DMS 273 treated with DMSO at 0.1 percent for 48 hours (cell line): ENCODE measurements at regions not wholly inside any gene's neighbourhood (a gene's known extent, or its start where the extent isn't known, plus 50 kb on each side); places are given as distances from the start of the nearest gene placed in this dataset.

Source experiments
- DNase-seq: peaks from one replicate; lab custom pipeline; 2025; lab: John Stamatoyannopoulos, UW

- no peak for DNase-seq
Measured at GRCh38 chr13:50319635-50320255, 304.5 kb downstream of the KCNRG start.

DNA sequence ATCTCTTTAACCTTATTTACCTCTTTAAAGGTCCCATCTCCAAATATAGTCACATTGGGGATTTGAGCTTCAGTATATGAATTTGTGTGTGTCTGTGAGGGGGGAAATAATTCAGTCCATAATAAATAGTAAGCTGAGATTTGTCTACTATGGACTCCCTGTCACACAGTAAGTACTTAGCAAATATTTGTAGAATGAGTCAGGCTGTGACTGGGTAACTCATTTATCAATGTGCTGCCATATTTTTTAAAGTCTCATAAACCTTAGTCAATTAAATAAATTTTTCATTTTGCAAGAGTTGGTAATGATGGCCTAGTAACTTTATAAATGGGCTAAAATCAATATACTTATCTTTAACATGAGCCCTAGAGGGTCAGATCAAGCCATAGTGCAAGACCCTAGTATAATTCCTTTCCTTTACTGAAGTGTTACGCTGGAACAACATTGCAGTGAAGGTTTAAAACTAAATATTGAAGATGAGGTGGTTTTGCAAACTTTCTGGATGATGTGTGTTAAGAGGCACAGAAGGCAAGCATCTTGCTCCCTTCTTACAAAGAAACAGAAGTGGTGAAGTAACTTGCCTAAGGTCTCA, 305.1 kb downstream of the KCNRG start:
- no peak for DNase-seq

- no peak for DNase-seq
Measured at GRCh38 chr13:50322006-50322405, 306.8 kb downstream of the KCNRG start.

DNA sequence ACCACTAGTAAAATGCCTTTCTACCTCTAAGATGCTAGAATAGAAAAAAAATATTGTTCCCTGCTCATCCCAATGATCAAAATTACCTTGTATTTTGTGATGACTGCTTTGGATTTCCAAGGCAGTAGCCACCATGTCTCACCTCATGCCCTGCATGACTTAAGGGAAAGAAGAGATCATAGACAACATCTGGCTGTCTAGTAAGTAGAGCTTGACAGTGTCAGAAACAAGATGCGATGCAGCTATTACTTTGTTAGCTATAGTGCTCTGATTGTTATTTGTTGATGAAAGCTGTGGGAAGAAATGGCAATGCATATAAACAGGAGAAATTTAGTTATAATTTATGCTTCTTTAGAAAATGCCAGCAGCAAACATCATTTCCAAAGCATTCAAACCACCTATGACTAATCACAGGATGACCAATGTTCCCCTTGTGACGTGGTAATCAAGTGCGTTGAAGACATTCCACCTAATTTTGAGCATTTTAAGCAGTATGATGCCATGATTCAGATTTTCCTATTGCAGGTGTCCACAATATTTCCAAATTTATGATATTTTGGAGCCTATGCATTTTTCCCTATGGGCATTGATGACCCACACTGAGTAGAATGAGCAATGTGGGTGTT, 308.3 kb downstream of the KCNRG start:
- no peak for DNase-seq

GRCh38 chr13:50326271-50326670, 311.0 kb downstream of the KCNRG start:
- no peak for DNase-seq

DNA sequence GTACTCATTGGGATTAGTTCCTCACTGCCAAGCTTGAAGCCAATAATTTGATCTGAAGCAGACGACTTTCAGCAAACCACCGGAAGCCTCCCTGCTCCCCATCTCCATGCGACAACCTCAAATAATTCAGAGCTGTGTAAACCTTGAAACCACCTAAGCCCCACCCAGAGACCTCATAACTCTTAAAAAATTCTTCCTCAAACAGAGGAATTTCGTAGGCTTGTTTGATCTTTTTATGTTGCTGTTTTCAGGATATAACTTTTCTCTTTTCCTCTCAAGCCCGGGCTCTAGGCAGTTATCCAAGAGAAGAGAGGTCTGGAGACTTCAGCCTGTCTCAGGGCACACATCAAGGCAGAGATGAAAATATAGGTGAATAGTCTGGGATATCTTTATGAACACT, 311.6 kb downstream of the KCNRG start:
- no peak for DNase-seq

DNA sequence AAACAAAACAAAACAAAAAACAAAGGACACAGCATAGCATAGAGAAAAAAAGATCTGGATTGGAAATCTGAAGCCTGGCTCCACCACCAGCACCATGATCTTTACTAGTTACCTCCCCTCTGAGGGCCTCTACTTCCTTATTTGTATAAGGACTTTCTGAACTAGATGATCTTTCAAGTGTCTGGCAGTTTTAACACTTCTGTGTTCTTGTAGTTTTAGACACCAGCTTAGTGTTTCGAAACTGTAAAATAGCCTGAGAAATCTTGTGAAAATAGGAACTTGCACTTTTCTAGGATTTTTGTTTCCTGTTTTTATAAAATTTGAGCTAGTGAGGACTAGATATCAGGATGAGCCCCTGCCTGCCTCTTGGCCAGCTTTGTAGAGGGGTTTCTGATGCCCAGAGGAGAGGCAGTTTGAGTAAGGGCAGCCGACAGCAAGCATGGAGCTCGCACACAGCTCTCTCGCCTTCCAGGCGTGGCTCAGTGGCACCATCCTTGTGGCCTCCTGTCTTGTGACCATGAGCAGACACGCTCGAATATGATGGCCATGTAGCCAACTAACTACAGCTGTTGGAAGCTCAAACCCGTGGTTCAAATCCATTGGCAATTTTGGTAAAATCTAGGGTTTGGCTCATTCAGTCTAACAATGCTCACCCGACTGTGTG, 319.0 kb downstream of the KCNRG start:
- no peak for DNase-seq

- no peak for DNase-seq
Measured at GRCh38 chr13:50334944-50335343, 319.7 kb downstream of the KCNRG start.

- no peak for DNase-seq
Measured at GRCh38 chr13:50339271-50339670, 324.0 kb downstream of the KCNRG start.

DNA sequence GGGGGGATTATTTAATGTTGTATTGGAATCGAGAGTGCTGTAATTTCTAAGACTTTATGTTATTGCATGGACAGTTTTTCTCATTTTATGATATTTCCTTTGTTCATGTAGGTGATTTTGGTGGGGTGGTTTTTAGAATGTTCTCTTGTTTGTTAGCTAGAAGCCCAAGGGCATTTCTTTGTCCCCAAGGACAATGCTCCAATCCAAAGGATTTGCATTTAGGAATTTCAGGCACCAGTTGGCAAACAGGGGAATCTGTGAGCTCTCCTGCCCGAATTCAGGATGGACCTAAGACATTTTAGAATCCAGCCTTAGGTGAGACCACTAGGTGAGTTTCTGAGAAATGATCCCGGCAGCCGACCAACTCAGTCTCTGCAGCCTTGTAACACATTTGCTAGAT, 324.9 kb downstream of the KCNRG start:
- no peak for DNase-seq

- no peak for DNase-seq
Measured at GRCh38 chr13:50340551-50341287, 325.5 kb downstream of the KCNRG start.

- no peak for DNase-seq
Measured at GRCh38 chr13:50341526-50341925, 326.3 kb downstream of the KCNRG start.

GRCh38 chr13:50344717-50345116, 329.5 kb downstream of the KCNRG start:
- DNase-seq = no peak

- no peak for DNase-seq
Measured at GRCh38 chr13:50345804-50346203, 330.6 kb downstream of the KCNRG start.

GRCh38 chr13:50348371-50348770, 333.1 kb downstream of the KCNRG start:
- DNase-seq = no peak

- DNase-seq = no peak
Measured at GRCh38 chr13:50352720-50353480, 337.7 kb downstream of the KCNRG start.

DNA sequence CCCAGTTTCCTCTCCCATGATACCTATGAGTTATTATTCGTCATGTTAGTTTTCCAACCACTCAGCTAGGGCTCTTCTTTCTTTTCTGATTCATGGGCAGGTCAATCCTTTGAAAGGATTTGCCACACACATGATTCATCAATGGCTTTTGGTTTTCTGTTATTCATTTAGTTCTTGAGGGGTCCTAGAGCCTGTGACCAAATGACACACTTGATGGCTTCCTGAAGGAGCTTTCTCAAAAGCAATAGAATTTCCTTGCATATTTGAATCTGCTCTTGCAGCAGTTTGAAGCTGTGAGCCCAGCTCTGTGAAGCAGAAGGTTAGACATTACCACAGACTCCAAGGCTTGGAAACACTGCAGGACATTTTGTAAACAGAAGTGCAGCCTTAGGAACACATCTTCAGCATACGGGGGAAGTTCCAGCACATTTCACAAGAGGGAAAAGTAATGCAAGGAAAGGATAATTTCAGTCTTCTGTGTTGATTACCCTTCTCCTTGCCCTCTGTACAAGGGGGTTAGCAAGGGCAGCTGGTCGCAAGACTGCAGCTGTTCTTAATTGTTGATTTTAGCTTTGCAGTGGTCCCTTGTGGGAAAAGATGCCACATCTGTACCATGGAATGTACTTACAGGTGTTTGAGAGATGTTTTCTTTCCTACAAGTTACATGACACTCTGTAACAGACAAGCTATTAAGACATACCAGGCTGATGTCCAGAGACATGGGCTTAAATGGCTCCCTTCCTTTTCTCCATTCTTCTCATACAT, 338.6 kb downstream of the KCNRG start:
- DNase-seq = no peak

- no peak for DNase-seq
Measured at GRCh38 chr13:50355797-50356196, 340.6 kb downstream of the KCNRG start.

GRCh38 chr13:50357136-50357535, 341.9 kb downstream of the KCNRG start:
- DNase-seq = no peak

GRCh38 chr13:50357586-50358118, 342.4 kb downstream of the KCNRG start:
- DNase-seq = peak; percentile 48
